PC-9 (cell line): ENCODE measurements at regions not wholly inside any gene's neighbourhood (a gene's known extent, or its start where the extent isn't known, plus 50 kb on each side); places are given as distances from the start of the nearest gene placed in this dataset.

Source experiments
- EZH2 ChIP-seq: fragments of 200-600 bp; sonication (generic); IDR thresholded peaks from 2 replicates; pipeline ENCODE4 v1.8.0; 2017; ENCODE audit warnings: antibody characterized with exemption, low read depth
- TF ChIP-seq, protein P1 (sequence below): fragments of 200-600 bp; sonication (generic); conservative IDR thresholded peaks from 2 replicates; pipeline ENCODE4 v1.6.1; 2017; ENCODE audit warnings: mixed run types, antibody characterized with exemption, mild to moderate bottlenecking, moderate library complexity

- TF ChIP-seq, protein P1, sequence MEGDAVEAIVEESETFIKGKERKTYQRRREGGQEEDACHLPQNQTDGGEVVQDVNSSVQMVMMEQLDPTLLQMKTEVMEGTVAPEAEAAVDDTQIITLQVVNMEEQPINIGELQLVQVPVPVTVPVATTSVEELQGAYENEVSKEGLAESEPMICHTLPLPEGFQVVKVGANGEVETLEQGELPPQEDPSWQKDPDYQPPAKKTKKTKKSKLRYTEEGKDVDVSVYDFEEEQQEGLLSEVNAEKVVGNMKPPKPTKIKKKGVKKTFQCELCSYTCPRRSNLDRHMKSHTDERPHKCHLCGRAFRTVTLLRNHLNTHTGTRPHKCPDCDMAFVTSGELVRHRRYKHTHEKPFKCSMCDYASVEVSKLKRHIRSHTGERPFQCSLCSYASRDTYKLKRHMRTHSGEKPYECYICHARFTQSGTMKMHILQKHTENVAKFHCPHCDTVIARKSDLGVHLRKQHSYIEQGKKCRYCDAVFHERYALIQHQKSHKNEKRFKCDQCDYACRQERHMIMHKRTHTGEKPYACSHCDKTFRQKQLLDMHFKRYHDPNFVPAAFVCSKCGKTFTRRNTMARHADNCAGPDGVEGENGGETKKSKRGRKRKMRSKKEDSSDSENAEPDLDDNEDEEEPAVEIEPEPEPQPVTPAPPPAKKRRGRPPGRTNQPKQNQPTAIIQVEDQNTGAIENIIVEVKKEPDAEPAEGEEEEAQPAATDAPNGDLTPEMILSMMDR = no peak
- TF ChIP-seq EZH2 = no peak
Measured at GRCh38 chr5:125699860-125700259, 723.3 kb upstream of the GRAMD2B start.
